Pulmonary artery endothelial cell (primary cell): ENCODE measurements at regions not wholly inside any gene's neighbourhood (a gene's known extent, or its start where the extent isn't known, plus 50 kb on each side); places are given as distances from the start of the nearest gene placed in this dataset.
"Not testable (repeated sequence)": the region's sequence is repeated elsewhere in the genome, so short reads cannot be mapped to it uniquely, and the experiment has no call there.

Experiments used
- DNase-seq: peaks from one replicate; pipeline ENCODE4 v3.0.0-alpha.2; 2011; ENCODE audit warnings: low read depth, low spot score

DNA sequence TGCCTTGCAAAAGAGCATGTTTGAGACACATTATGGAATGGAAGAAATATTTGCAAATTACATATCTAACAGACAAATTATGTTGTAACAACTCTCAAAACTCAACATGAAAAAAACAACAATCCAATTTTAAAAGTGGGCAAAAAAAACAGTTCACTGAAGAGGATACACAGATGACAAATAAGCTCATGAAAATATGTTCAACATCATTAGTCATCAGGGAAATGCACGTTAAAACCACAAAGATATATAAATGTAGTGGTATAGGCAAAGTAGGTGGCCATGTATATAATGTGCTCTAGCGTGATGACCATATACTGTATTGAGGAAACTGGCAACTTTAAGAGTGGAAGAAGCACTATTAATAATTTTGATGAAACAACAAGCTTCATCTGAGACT lies 220.1 kb downstream of the IRS1 start:
- no peak for DNase-seq

DNA sequence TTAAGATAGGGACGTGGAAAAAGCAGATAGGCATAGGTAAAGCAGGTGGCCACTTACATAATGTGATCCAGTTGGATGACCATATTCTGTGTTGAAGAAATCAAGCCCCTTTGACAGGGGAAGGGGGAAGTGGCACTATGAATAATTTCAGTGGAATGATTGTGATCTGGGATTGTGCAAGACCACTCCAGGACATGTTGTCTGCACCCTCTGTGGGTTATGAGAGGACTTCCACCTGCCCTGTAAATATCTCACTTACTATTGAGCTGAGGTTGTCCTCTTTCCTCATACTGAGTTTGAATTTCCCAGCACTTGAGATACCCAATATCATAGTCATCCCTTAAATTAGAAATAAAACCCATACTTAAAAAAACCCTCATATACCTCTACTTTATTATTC lies 220.7 kb downstream of the IRS1 start:
- DNase-seq: no peak

DNA sequence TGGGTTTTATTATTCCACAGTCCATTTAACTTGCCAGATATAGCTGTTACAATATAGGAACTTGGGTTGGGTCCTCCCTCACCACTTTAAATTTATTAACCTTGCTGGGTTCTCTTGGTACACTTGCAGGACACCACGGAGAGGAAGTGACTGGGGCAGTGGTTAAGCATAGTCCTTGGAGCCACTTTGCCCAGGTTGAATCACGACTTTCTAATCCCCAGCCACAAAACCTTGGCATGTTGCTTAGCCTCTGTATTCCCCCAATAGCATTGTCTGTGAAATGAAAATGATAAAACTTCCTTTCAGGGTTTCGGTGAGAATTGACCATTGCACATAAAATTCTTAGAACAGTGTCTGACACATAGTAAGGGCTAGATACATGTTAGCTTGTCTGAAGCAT lies 221.2 kb downstream of the IRS1 start:
- no peak for DNase-seq

DNA sequence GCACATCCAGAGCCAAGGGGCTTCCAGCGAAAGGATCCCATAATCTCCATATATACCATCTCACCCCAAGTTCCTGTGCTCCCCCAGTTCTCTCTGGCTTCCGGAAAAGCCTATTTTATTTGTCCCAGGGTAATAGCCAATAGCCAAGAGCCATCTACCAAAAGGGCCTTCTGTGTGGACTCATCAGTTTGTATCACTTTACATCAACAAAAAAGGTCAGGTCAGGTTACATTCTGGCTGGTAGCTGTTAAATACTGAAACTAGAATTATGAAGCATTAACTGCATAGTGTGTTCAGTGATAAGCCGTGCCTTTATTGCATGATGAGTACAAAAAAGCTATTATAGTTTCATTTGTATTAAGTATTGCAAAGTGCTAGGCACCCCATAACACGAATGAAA lies 223.7 kb downstream of the IRS1 start:
- no peak for DNase-seq

DNA sequence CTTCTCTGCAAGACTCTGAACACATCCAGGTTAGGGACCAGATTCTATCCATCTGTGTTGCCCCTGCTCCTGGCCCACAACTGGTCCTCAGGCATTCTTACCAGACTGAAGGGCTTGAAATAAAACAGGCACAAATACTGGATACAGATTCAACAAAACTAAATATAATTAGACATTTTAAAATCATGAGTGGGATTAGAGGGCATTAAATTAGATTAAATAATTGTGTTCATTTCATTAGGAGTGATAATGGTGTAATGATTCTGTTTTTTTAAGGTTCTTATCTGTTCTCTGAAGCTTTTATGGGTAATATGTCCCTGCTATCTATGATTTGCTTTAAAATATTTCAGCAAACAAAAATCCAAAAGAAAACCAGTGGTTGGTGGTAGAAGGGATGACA lies 226.5 kb downstream of the IRS1 start:
- no peak for DNase-seq

DNA sequence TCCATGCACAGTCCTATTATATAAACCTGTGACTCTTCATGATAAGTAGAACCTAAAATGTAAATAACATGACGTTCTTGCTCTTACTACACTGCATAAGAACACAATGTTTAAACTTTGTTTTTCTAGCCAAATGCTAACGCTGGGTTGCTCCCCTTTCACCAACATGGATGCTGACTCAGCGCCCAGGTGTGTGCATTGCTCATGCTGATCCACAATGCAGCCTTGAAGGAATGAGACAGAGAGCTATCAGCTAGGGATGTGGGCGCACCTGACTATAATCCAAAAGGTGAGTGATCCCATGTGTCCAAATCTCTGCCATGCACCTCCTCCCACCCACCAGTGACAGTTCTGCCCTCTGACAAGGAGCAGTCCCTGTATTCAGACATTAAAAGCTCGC lies 235.0 kb downstream of the IRS1 start:
- no peak for DNase-seq

DNA sequence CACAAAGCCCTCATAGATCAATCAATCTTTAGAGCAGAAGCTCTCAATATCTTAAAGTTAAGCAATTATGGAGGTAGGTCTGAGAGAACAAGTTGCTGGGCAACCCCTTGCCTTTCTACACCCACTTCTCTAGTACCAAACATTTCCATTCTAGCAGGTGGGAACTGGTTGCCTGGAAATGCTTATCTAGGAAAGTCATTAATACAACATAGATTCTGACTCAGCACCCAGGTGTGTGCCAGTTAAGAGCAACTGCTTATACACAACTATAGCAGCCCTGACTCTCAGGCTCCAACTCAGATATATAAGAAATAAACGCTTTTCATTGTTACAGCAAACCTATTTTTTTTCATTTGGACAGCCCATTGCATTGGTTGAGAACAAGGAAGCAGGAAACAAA lies 237.7 kb downstream of the IRS1 start:
- DNase-seq: no peak

DNA sequence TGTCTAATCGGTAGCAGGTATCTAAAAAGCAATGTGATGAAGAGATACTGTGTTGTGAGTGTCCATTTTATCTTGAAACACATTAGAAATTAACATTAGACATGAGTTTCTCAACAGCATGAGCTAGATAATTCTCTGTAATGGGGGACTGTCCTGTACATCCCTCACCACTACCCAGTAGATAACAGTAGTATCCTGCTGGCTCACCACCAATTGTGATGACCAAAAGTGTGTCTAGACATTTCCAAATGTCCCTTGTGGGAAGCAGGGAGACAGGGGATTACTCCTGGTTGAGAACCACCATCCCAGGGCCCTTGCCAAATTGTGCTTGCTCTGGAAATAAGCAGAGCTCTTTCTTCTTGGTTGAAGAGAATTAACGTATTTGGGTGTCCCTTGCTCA lies 239.3 kb downstream of the IRS1 start:
- DNase-seq: no peak

DNA sequence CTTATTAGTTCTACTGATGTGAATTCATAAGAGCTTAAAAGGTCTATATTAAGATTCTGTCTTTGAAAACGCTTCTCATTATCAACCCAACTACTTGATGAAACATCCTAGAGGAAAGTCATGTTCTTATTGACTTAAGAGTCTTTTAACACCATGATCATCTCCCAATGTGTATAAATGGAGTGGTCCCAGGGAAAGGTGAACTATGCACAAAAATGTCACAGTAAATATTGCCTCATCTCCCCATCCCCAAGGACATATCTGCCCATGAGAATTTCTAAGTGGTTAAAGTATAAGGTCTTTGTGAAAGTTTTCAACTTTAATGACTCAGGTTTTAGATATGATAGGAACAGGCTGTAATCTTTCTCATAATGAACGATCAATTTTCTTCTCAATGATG lies 240.1 kb downstream of the IRS1 start:
- DNase-seq: no peak

DNA sequence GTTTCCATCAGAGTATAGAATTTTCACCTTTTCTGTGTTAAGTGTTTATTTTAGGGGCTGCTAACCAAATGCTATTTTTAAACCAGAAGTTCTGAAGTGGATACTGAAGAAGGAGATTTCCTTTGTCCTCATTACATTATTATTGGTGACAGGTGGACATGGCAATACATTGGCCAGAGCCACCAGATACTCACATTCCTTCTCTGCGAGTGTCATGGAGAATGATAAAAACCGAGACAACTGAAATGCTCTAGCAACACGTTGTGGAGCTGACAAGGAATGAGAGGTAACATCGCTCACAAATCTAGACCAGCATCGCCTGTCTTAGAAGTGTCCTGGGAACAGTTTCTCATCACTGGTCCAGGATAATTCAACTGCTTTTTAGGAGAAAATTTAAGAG lies 241.2 kb downstream of the IRS1 start:
- no peak for DNase-seq

DNA sequence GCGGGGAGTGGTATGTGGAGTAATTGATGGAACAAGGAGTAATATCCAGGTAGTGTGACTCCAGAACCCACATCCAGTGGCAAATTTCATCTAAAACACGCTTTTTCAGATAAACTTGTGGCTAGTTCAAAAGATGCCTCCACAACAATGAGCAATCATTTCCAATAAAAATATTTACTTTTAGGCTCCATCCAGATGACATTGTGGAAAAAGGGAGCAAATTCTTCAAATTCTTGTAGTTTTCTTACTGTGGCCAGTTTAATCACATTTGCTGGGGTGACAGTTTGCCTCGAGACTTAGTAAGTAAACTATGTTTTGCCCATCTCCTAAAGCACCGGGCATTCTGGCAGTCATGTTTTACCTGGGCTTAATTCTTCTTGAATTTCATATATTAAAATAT lies 243.6 kb downstream of the IRS1 start:
- DNase-seq: no peak

DNA sequence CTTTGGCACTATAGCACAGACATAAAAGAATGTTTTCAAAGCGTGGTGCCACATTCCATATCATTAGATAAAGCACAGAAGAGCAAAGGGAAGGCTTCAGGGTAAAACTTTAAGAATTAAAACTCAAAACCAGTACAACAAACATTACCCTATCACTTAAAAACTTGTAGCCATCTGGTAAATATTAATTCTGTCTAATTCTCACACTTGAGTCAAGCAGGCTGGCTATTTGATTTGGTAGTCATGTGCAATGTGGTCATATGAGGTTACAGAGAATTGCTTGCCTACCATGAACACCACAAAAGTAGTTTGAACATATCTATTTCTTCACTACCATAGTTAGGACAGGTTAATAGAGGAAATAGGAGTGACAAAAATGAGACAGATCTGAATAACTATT lies 244.9 kb downstream of the IRS1 start:
- DNase-seq: no peak

DNA sequence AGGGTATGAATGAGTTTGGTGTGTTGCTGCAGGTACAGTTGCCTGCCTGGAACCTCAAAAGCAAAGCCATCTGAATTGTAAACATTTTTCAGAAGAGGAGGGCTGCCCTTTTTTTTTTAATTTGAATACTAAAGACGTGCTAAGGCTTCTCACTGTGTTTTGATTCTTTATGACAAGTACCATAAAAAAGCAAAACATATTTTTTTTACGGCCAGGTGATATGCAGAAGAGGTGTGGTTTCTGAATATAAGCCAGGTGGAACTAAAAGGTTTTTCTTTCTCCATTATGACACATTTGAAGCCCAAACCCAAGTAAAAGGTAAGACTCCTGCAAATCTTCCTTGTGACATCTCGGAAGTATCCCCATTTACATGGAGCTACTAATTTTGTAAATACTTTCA lies 246.3 kb downstream of the IRS1 start:
- DNase-seq: no peak

DNA sequence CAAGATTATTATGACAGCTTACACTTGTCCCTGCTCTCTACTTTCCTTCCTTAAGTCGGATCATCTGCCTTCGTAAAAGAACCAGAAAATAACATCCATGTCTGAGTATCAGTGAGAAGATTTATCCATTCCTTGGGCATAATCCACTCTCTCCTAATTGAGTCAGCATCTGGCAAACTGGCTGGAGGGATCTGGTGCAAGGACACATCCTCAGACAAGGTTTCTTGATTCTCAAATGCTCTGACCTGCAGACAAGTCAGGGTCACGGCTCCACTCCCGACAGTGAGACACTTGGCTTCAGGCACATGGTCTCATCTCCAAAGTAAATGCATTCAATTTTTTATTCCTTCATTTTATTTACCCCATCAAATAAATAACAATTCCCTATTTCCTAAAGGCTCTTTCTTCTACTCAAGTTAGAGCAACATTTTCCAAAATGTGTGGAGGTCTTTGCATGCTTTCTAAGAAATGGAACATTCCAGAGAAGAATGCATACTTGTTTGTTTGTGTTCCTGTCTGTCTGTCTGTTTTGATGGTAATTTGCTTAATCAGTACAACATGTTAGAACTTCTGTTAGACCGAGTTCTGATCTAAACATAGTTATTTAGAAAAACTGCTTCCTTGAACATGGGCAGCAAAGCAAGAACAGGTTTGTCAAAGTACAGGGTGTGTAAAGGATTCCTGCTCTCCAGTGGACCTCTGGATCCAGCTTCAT lies 246.9 kb downstream of the IRS1 start:
- DNase-seq: no peak

DNA sequence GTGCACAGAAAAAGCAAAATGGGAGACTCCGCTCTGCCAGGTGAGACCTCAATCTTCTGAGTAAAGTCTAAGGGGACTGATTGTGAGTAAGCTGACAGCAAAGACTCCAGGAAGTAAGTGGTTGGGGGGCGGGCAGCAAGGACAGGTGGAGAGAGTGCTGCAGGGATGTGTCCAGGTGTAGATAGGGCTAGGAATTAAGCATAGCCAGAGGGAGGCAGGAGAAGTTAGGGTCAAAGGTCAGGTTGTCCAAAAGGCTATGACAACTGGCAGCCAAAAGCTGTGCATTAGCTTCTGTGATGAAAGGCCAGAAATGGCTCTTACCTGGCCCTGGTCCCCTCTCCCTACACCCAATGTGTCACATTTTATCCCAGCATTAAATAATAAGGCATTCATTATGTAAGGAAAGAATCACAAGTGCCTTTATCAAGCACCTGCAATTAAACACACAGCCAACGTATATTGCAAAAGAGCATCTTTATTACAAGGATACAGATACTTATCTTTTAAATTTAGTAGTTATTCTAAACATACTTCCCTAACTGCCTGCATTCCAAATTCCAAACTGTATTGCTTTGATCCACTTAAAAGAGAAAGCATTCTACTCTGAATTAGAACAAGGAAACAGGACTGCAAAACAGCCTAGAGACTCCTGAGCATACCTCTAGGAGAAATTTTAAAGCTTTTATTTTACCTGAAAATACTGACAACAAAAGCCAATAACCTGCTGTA lies 247.9 kb downstream of the IRS1 start:
- DNase-seq: no peak

DNA sequence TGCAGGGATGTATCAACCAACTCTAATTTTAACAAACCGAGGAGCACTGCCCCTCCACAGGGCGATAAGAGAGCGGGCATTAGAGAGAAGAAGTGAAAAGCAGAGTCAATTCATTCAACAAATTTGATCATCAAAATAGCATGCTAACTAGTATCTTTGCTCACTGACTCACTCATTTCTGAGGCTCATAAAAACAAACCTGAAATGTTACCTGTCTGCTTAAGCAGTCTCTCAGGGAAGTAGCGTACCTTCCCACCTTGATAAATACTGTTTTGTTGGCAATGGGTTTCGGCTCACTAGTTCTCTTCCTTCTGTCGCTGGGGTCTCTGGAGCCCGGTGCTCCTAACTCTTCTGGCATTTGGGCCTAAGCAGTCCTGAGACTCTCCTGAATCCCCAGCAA lies 248.8 kb downstream of the IRS1 start:
- no peak for DNase-seq

DNA sequence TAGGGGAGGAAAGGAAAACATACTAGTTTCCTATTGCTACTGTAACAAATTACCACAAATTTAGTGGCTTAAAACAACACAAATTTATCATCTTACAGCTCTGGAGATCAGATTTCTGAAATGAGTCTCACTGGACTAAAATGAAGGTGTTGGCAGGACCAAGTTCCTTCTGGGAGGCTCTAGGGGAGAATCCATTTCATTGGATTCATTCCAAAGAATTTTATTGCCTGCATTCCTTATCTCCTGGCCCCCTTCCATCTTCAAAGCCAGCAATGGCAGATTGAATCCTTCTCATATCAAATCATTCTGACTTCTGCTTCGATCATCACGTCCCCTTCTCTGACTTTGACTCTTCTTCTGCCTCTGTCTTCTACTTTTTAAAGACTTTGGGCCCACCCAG lies 250.9 kb downstream of the IRS1 start:
- DNase-seq: no peak

DNA sequence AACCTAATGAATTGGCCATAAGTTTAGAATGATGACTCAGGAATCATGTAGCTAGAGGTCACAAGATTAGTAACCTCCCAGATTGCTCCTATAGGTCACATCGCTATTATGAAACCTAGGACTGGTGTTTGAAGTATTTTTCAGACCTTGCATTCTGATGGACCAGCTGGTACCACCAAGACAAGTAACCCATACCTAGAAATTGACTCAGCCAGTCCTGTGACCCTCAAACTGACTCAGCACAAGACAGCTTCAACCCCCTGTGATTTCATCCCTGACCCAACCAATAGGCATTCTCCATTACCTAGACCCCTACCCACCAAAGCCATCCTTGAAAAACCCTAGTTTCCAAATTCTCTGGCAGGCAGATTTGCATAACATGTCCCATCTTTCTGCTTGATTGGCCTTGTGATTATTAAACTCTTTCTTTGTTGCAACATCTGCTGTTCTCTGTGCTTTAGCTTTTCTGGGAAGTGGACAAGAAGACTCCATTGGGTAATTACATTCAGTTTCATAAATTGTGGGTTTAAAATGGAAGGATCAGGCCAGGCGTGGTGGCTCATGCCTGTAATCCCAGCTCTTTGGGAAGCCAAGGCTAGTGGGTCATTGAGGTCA lies 254.9 kb downstream of the IRS1 start:
- no peak for DNase-seq

DNA sequence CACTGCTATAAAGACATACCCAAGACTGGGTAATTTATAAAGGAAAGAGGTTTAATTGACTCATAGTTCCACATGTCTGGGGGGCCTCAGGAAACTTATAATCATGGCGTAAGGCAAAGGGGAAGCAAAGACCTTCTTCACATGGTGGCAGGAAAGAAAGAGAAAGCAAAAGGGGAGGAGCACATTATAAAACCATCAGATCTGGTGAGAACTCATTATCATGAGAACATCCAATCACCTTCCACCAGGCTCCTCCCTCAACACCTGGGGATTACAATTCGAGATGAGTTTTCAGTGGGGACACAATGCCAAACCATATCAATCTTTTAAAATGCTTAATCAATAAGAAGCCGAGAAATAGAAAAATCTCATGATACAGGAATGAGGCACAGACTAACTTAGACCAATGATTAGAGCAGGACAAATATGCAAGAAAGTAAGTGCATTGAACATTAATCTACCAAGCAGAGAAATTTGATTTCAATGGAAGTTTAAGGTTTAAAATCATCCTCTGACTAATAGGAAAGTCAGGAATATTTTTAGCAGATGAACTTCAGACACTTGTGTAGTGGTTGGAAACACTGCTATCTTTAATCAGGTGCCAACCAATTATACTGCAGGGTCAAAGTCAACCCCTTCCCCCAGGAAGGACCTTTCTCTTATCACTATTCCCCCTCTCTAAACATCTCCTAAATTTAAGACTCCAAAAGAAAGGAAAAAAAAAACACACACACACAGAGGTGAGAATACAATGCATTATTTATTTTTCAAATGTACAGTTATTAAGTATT lies 259.2 kb downstream of the IRS1 start:
- DNase-seq: no peak

DNA sequence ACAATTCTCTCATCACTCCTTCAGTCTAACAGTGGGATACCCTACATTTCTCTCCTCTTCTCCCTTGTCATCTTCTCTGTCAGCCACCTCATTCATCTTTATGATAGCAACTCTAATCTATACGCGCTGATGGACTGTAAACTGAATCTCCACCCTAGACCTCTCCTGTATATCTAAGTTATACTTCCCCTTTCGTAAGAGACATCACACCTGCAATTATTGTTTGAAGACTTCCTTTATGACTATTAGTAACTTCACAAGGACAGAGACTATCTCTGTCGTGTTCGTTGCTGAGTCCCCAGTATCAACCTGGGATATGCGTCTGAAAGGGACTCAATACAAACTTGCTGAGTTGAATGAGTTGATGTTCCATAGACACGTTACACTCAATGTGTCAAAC lies 263.2 kb downstream of the IRS1 start:
- DNase-seq: no peak

DNA sequence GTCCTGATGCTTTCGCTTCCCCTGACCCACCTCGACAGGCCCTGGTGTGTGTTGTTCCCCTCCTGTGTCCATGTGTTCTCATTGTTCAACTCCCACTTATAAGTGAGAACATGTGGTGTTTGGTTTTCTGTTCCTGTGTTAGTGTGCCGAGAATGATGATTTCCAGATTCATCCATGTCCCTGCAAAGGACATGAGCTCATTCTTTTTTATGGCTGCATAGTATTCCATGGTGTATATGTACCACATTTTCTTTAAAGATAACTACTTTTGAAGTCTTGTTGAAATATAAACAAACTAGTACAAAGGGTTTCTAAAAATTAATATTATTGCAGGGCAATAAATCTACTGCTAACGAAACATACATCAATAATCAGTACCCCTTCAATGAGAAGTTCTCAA lies 266.6 kb downstream of the IRS1 start:
- DNase-seq: not testable (repeated sequence)
